Panc1 (cell line): ENCODE measurements at regions not wholly inside any gene's neighbourhood (a gene's known extent, or its start where the extent isn't known, plus 50 kb on each side); places are given as distances from the start of the nearest gene placed in this dataset.

ENCODE experiments used
- ATAC-seq: fragments of 200-7000 bp; cut with Tn5 transposase; 2 replicates; pipeline ENCODE4 v1.9.1; 2020; ENCODE audit warnings: mild to moderate bottlenecking, moderate library complexity
- BruUV-seq: library from RNA; stranded (reverse); fragments of 400-500 nt; replicated peaks from 2 replicates; lab custom pipeline; 2021; lab: Mats Ljungman, UMichigan
- CTCF ChIA-PET: fragments of 300-600 bp; sonication (Branson Sonifier 250); formaldehyde crosslinking; loops from one replicate; lab custom pipeline; 2022; ENCODE audit warnings: antibody characterized with exemption; lab: Charles Lee
- POLR2A ChIA-PET: fragments of 300-600 bp; sonication (Branson Sonifier 250); formaldehyde crosslinking; loops from one replicate; lab custom pipeline; 2022; ENCODE audit warnings: antibody characterized with exemption; lab: Charles Lee
- DNase-seq: peaks from one replicate; pipeline ENCODE4 v3.0.0-alpha.2; 2010; ENCODE audit warnings: low read depth, low spot score
- H3K27ac ChIP-seq: 2 replicates; pipeline ENCODE4 v1.5.1; 2011; ENCODE audit warnings: mild to moderate bottlenecking, low read length, inconsistent platforms
- H3K27me3 ChIP-seq: fragments of 200-500 bp; sonication (Bioruptor generic); 2 replicates; pipeline ENCODE4 v1.6.0; 2014; ENCODE audit warnings: low read length, inconsistent platforms; ENCODE audit not compliant: control insufficient read depth, insufficient read depth
- H3K36me3 ChIP-seq: fragments of 200-500 bp; sonication (Bioruptor generic); 2 replicates; pipeline ENCODE4 v1.5.1; 2014; ENCODE audit warnings: inconsistent platforms, mild to moderate bottlenecking, low read length, moderate library complexity; ENCODE audit not compliant: control insufficient read depth, insufficient read depth
- H3K4me1 ChIP-seq: 2 replicates; pipeline ENCODE4 v1.5.1; 2011; ENCODE audit warnings: inconsistent platforms, mild to moderate bottlenecking, low read length, moderate library complexity; ENCODE audit not compliant: control insufficient read depth, insufficient read depth
- H3K4me3 ChIP-seq, 2 experiments: 2 replicates each; pipeline ENCODE4 v1.5.1; 2011 to 2012; ENCODE audit warnings: low read depth in 2 of 2, low read length in 2 of 2, mild to moderate bottlenecking in 2 of 2, inconsistent platforms in 1 of 2, moderate library complexity in 1 of 2
- H3K9me3 ChIP-seq: fragments of 200-500 bp; sonication (Bioruptor generic); 2 replicates; pipeline ENCODE4 v1.5.1; 2014; ENCODE audit warnings: low read depth, mild to moderate bottlenecking, inconsistent platforms, low read length, moderate library complexity; ENCODE audit not compliant: control insufficient read depth, insufficient read depth
- CTCF ChIP-seq: fragments of 450-650 bp; IDR thresholded peaks from 2 replicates; pipeline ENCODE4 v1.5.1; 2017; ENCODE audit warnings: mild to moderate bottlenecking
- POLR2AphosphoS5 ChIP-seq: IDR thresholded peaks from 2 replicates; pipeline ENCODE4 v1.6.1; 2012; ENCODE audit warnings: mild to moderate bottlenecking, low read depth, low read length, moderate library complexity
- REST ChIP-seq, 2 experiments: IDR thresholded peaks; 2 replicates each; pipeline ENCODE4 v1.6.1; 2011 to 2012; ENCODE audit warnings: low read depth in 2 of 2, control low read depth in 1 of 2, low read length in 1 of 2, mild to moderate bottlenecking in 1 of 2, moderate library complexity in 1 of 2; ENCODE audit not compliant: insufficient read depth in 1 of 2
- SIN3A ChIP-seq: IDR thresholded peaks from 2 replicates; pipeline ENCODE4 v1.6.1; 2012; ENCODE audit warnings: low read depth, mild to moderate bottlenecking, low read length, moderate library complexity, borderline replicate concordance; ENCODE audit not compliant: insufficient read depth
- TCF7L2 ChIP-seq: IDR thresholded peaks from 2 replicates; pipeline ENCODE4 v1.6.1; 2011; ENCODE audit warnings: mild to moderate bottlenecking, low read depth, low read length, inconsistent platforms
- in situ Hi-C: cut with HindIII; loops from 2 replicates; pipeline ENCODE4 v1.10.0; 2016; ENCODE audit warnings: low sequenced_read_pairs, low pct_unique_long_range_greater_than_20kb
- intact Hi-C: fragments of 100-400 bp; cut with micrococcal nuclease; formaldehyde crosslinking; loops from one replicate; pipeline ENCODE4 v1.10.0; 2022; ENCODE audit not compliant: unreplicated experiment

GRCh38 chr7:125555916-125556315, 626.3 kb upstream of the POT1 start:
- no TSS peak for BruUV-seq
- Histone ChIP-seq H3K9me3 (no peaks in the 10 kb centered on the region), H3K4me3 (no peak overlapping the region), H3K27ac (no peak overlapping the region), H3K36me3 (no peaks in the 10 kb centered on the region), H3K27me3 (no peaks in the 10 kb centered on the region), H3K4me1 (no peaks in the 10 kb centered on the region)
- POLR2A ChIA-PET, result no interaction called here
- ATAC-seq (no peak), DNase-seq (no peak)
- CTCF ChIA-PET, result no interaction called here
- in situ Hi-C loops (no loop called here), intact Hi-C loops (no loop called here)
- peak; percentile 56 to 57; a peak in 3 of 4 replicates for TF ChIP-seq REST (IDR thresholded peaks at IDR 0.05; ENCODE audit: insufficient read depth in 1 of 2, low read depth in 2 of 2, low read length in 1 of 2)
- no peak for TF ChIP-seq CTCF

GRCh38 chr7:125551008-125551407, 621.4 kb upstream of the POT1 start:
- no TSS peak for BruUV-seq
- ChIA-PET CTCF (no interaction called here), POLR2A (no interaction called here)
- no peak for ATAC-seq
- no peak overlapping the region for H3K27ac ChIP-seq
- TF ChIP-seq POLR2AphosphoS5, result no peak
- TF ChIP-seq CTCF, result no peak
- no peak for TF ChIP-seq TCF7L2
- TF ChIP-seq SIN3A, result no peak
- TF ChIP-seq REST (IDR thresholded peaks at IDR 0.05; ENCODE audit: insufficient read depth in 1 of 2, low read depth in 2 of 2, low read length in 1 of 2), result no peak
- H3K36me3 ChIP-seq, result no peaks in the 10 kb centered on the region
- in situ Hi-C loops, result no loop called here
- H3K9me3 ChIP-seq, result no peaks in the 10 kb centered on the region
- no peaks in the 10 kb centered on the region for H3K4me1 ChIP-seq
- intact Hi-C loops, result no loop called here
- no peak overlapping the region for H3K4me3 ChIP-seq
- H3K27me3 ChIP-seq, result no peaks in the 10 kb centered on the region
- DNase-seq, result no peak
